GM21576 (cell line): ENCODE measurements at regions not wholly inside any gene's neighbourhood (a gene's known extent, or its start where the extent isn't known, plus 50 kb on each side); places are given as distances from the start of the nearest gene placed in this dataset.
"Not testable (repeated sequence)": the region's sequence is repeated elsewhere in the genome, so short reads cannot be mapped to it uniquely, and the experiment has no call there.

ENCODE experiments used
- ATAC-seq: cut with Tn5 transposase; IDR thresholded peaks from one replicate; pipeline ENCODE4 v1.9.1; 2021; ENCODE audit warnings: mild to moderate bottlenecking, moderate library complexity; ENCODE audit not compliant: unreplicated experiment

- ATAC-seq, result no peak
Observed at GRCh38 chr4:75422998-75423397, 91.2 kb downstream of the RCHY1 start.

GRCh38 chr4:75412746-75413145, 101.5 kb downstream of the RCHY1 start:
- ATAC-seq, result no peak

- no peak for ATAC-seq
Observed at GRCh38 chr4:75398501-75398900, 115.7 kb downstream of the RCHY1 start.

DNA sequence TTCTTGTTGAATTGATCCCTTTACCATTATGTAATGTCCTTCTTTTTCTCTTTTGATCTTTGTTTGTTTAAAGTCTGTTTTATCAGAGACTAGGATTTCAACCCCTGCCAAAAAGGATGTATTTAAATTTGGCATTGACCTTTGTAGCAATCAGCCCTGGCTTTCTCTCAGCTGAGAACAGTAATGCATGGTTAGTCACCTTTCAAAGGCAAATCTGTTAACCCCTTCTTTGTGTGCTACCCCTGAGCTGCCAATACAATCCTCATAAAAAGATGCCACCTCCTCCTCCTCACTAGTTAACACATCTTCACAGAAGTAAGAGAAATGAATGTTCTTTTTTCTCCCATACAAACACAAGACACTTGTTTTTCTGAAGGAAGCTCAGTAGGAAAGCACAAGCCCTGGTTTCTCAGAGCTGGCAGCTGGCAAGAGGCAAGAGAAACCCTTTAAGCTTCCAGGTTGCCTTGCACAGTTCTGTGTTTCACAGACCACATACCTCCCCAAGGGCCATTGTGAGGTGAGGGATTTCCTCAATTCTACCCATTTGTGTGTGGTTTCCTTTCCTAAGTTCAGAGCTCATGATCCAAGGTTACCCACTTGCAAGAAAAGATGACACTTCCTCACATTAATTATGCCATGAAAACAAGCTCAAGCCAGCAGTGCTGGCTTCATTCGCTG, 122.6 kb downstream of the RCHY1 start:
- no peak for ATAC-seq

DNA sequence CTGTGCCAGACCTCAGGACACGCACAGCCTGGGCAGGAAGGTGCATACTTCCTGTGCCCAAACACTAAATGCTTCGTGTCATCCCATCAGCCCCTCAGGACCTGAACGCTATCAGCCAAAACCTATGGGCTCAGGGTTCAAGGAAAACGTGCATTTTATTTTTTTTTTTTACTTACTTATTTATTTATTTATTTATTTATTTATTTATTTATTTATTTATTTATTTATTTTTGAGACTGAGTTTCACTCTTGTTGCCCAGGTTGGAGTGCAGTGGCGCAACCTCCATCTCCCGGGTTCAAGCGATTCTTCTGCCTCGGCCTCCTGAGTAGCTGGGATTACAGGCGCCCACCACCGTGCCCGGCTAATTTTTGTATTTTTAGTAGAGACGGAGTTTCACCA, 127.8 kb downstream of the RCHY1 start:
- ATAC-seq, result not testable (repeated sequence)

GRCh38 chr4:75385106-75385505, 129.1 kb downstream of the RCHY1 start:
- no peak for ATAC-seq

DNA sequence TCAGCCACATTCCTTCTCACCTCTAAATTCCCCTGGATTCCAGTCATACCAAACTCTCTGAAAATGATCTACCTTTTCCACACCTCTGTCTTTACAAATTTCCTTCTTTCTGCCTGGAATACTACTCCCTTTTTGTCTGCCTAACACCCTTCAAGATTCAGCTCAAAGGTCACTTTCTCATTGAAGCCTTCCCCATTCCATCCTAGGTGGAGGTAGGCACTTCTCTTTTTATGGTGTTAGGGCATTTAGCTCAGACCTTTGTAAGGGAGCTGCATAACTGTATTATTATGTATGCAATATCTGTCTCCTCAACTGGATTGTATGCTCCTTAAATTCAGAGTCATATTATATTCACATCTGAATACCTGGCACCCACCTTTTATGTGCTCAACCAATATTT, 137.7 kb downstream of the RCHY1 start:
- ATAC-seq, result no peak

- no peak for ATAC-seq
Observed at GRCh38 chr4:75371915-75372314, 142.3 kb downstream of the RCHY1 start.

GRCh38 chr4:75370576-75370975, 143.6 kb downstream of the RCHY1 start:
- no peak for ATAC-seq

- ATAC-seq, result no peak
Observed at GRCh38 chr4:75345423-75345822, 168.8 kb downstream of the RCHY1 start.

DNA sequence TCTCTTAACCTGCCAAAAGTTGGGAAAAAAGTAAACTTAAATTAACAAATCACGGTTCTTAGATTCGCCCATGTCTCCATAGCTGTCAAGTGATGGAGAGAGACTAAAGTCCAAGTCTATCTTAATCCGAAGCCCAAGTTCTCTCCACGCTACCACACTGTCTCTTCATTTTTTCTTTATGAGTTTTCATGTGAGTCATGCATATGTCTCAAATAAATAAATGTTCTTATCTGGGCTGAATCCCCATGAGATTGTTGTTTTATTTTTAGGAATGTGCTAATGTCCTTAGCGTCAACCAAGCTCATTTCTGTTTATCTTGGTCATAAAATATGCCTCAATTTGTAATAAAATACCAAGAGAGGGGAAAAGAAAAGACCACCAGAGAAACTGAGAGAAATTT, 169.3 kb downstream of the RCHY1 start:
- no peak for ATAC-seq

- no peak for ATAC-seq
Observed at GRCh38 chr4:75343333-75343732, 170.9 kb downstream of the RCHY1 start.

DNA sequence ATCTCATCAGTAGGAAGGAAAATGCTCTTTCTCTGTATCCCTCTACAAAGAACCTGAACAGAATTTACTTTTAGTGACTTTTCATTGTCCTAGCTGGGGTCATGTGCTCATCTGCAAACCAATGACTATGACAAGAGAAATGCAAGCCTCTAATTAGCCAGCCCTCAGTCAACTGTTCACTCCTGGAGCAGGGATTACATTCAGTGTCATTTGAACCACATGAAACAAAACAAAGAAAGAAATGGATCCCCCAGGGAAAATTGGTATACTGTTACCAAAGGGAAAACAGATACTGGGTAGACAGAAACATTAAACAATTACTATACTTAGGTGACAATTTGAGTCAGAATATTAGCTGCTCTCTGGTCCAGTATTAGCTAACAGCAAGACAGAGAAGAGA, 173.6 kb downstream of the RCHY1 start:
- no peak for ATAC-seq

GRCh38 chr4:75338352-75338880, 175.8 kb downstream of the RCHY1 start:
- no peak for ATAC-seq

- no peak for ATAC-seq
Observed at GRCh38 chr4:75327804-75328512, 186.2 kb downstream of the RCHY1 start.

DNA sequence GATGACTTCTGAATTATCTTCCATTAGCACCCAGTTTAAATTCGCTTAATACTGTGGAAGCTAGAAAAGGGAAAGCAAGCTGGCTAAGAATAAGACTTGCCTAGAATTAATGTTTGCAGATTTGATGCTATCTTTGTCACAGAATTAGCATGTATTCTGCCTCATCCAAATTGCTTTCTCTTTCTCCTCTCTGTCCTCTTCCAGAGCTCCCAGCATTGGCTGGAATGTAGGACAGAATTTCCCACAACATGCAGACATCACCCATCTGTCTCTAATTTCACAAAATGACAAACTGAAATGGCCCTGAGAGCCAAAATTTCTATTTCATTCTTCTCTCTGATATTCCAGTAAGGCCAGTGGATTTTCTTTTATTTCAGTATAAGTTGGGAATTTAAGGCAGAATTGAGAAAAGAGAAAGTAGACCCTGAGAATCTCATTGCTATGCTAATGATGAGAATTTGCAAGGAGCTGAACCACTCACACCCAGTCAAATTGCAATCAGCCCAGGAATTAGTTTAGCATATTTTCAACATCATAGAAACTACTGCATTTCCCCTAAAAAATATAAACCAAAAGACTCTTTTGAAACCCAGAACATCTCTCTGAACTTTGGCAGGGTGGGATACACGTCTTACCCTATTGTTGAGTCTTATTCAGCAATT, 188.8 kb downstream of the RCHY1 start:
- no peak for ATAC-seq

GRCh38 chr4:75321484-75321883, 192.7 kb downstream of the RCHY1 start:
- no peak for ATAC-seq

DNA sequence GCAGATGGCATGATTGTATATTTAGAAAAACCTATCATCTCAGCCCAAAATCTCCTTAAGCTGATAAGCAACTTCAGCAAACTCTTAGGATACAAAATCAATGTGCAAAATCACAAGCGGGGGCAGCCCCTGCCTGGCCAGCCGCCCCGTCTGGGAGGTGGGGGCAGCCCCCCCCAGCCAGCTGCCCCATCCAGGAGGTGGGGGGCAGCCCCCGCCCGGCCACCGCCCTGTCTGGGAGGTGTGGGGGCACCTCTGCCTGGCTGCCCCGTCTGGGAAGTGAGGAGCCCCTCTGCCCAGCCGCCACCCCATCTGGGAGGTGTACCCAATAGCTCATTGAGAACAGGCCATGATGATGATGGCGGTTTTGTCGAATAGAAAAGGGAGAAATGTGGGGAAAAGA, 196.6 kb downstream of the RCHY1 start:
- ATAC-seq, result not testable (repeated sequence)

- no peak for ATAC-seq
Observed at GRCh38 chr4:75308049-75308448, 206.2 kb downstream of the RCHY1 start.

GRCh38 chr4:75306506-75306905, 207.7 kb downstream of the RCHY1 start:
- ATAC-seq, result no peak

DNA sequence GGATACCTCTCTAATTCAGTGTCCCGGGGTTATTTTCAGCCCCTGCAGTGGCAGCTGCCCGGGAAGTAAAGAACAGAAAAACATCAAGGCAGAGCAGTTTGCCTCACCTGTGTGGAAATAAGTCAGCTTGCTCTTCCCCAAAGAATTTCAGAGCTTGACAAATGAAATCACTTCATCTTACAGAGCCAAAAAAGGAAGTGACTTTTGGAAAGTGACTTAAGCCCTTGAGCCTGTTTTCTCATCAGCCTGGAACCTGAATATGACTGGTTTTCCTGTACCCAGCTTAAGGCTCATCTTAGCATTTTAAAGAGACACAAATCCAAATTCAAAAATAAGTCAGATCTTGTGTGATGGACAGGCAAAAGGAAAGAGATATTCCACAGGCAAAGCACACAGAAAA, 211.6 kb downstream of the RCHY1 start:
- no peak for ATAC-seq
